ENCODE measurements at regions not wholly inside any gene's neighbourhood (a gene's known extent, or its start where the extent isn't known, plus 50 kb on each side); places are given as distances from the start of the nearest gene placed in this dataset.

GRCh38 chr12:127191129-127191528 is 1075.8 kb upstream of the TMEM132C start:
- no peak for DNase-seq (ENCODE audit: low read depth in 3 of 3, low spot score in 2 of 3)

GRCh38 chr12:127192391-127192790 is 1074.6 kb upstream of the TMEM132C start:
- DNase-seq (ENCODE audit: low read depth in 3 of 3, low spot score in 2 of 3), result no peak

- no peak for DNase-seq (ENCODE audit: low read depth in 3 of 3, low spot score in 2 of 3)
Measured at GRCh38 chr12:127193341-127193740, 1073.6 kb upstream of the TMEM132C start.

GRCh38 chr12:127194176-127194575 is 1072.8 kb upstream of the TMEM132C start:
- no peak for DNase-seq (ENCODE audit: low read depth in 3 of 3, low spot score in 2 of 3)

GRCh38 chr12:127205781-127206555 is 1061.0 kb upstream of the TMEM132C start:
- no peak for DNase-seq (ENCODE audit: low read depth in 3 of 3, low spot score in 2 of 3)

- no peak for DNase-seq (ENCODE audit: low read depth in 3 of 3, low spot score in 2 of 3)
Measured at GRCh38 chr12:127209318-127209717, 1057.7 kb upstream of the TMEM132C start.

- DNase-seq (ENCODE audit: low read depth in 3 of 3, low spot score in 2 of 3), result no peak
Measured at GRCh38 chr12:127214186-127214585, 1052.8 kb upstream of the TMEM132C start.

GRCh38 chr12:127223011-127223410 is 1044.0 kb upstream of the TMEM132C start:
- no peak for DNase-seq (ENCODE audit: low read depth in 3 of 3, low spot score in 2 of 3)

GRCh38 chr12:127223731-127224130 is 1043.2 kb upstream of the TMEM132C start:
- no peak for DNase-seq (ENCODE audit: low read depth in 3 of 3, low spot score in 2 of 3)

- no peak for DNase-seq (ENCODE audit: low read depth in 3 of 3, low spot score in 2 of 3)
Measured at GRCh38 chr12:127230843-127231260, 1036.1 kb upstream of the TMEM132C start.

GRCh38 chr12:127231371-127231770 is 1035.6 kb upstream of the TMEM132C start:
- DNase-seq (ENCODE audit: low read depth in 3 of 3, low spot score in 2 of 3), result no peak

GRCh38 chr12:127233016-127233415 is 1034.0 kb upstream of the TMEM132C start:
- no peak for DNase-seq (ENCODE audit: low read depth in 3 of 3, low spot score in 2 of 3)

GRCh38 chr12:127235761-127236160 is 1031.2 kb upstream of the TMEM132C start:
- no peak for DNase-seq (ENCODE audit: low read depth in 3 of 3, low spot score in 2 of 3)

GRCh38 chr12:127236491-127236890 is 1030.5 kb upstream of the TMEM132C start:
- no peak for DNase-seq (ENCODE audit: low read depth in 3 of 3, low spot score in 2 of 3)

- no peak for DNase-seq (ENCODE audit: low read depth in 3 of 3, low spot score in 2 of 3)
Measured at GRCh38 chr12:127237151-127237550, 1029.8 kb upstream of the TMEM132C start.

- DNase-seq (ENCODE audit: low read depth in 3 of 3, low spot score in 2 of 3), result no peak
Measured at GRCh38 chr12:127238107-127238506, 1028.9 kb upstream of the TMEM132C start.

- no peak for DNase-seq (ENCODE audit: low read depth in 3 of 3, low spot score in 2 of 3)
Measured at GRCh38 chr12:127239781-127240180, 1027.2 kb upstream of the TMEM132C start.

GRCh38 chr12:127240249-127240929 is 1026.6 kb upstream of the TMEM132C start:
- no peak for DNase-seq (ENCODE audit: low read depth in 3 of 3, low spot score in 2 of 3)

GRCh38 chr12:127241072-127241817 is 1025.7 kb upstream of the TMEM132C start:
- DNase-seq (ENCODE audit: low read depth in 3 of 3, low spot score in 2 of 3), result no peak

GRCh38 chr12:127245009-127245408 is 1022.0 kb upstream of the TMEM132C start:
- DNase-seq (ENCODE audit: low read depth in 3 of 3, low spot score in 2 of 3), result no peak

- DNase-seq (ENCODE audit: low read depth in 3 of 3, low spot score in 2 of 3), result no peak
Measured at GRCh38 chr12:127245437-127245836, 1021.5 kb upstream of the TMEM132C start.
